Prostate gland (tissue), 2 donors: ENCODE measurements at regions not wholly inside any gene's neighbourhood (a gene's known extent, or its start where the extent isn't known, plus 50 kb on each side); places are given as distances from the start of the nearest gene placed in this dataset.
"Not testable (repeated sequence)": the region's sequence is repeated elsewhere in the genome, so short reads cannot be mapped to it uniquely, and the experiment has no call there.

Experiments
- DNase-seq: peaks from one replicate; pipeline ENCODE4 v3.0.0-alpha.2; 2019; ENCODE audit warnings: low spot score
- H3K27ac ChIP-seq, 2 donors: fragments of 200-600 bp; sonication (generic); 2 replicates each; pipeline ENCODE4 v1.5.1; 2017 to 2019
- H3K27me3 ChIP-seq: fragments of 200-600 bp; sonication (generic); replicated peaks from 2 replicates; pipeline ENCODE4 v1.5.1; 2019; ENCODE audit not compliant: insufficient read depth
- H3K36me3 ChIP-seq, 2 donors: fragments of 200-600 bp; sonication (generic); 1 replicate in 1 of 2; 2 replicates in 1 of 2; pipeline versions ENCODE4 v1.5.1 to v1.8.1; 2017 to 2019
- H3K4me1 ChIP-seq: fragments of 200-600 bp; sonication (generic); replicated peaks from 2 replicates; pipeline ENCODE4 v1.5.1; 2019
- H3K4me3 ChIP-seq, 2 donors: fragments of 200-600 bp; sonication (generic); 2 replicates each; pipeline ENCODE4 v1.5.1; 2017 to 2019
- H3K9me3 ChIP-seq: fragments of 200-600 bp; sonication (generic); 2 replicates; pipeline ENCODE4 v1.5.1; 2017
- WGBS: methylation state at CpG from one replicate; pipeline ENCODE4 v1.1.5; 2018; 5-methylcytosine and 5-hydroxymethylcytosine counted together
- intact Hi-C: fragments of 100-400 bp; cut with DNase I; formaldehyde crosslinking; loops from one replicate; pipeline ENCODE4 v1.14.2; 2022

DNA sequence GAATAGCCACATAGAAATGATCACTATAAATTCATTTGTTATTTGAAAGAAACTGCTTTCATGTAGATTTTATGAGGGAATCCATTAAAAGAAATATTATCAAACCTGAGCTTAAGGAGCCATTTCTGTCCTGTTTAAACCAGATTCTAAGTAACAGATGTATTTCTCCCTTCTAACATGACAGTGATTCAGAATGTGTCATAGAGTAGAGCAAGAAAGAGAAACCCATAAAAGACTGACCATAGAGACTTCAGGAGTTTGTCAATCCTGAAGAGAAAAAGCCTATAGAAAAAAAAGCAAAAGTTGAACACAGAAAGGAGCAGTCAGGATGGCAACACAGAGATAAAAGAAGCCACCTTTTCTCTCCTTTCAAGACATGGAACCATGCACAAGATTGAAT, 390.6 kb downstream of the PRIM2 start:
- DNase-seq, H3K9me3 ChIP-seq, intact Hi-C loops, H3K4me1 ChIP-seq, H3K27ac ChIP-seq, H3K36me3 ChIP-seq, H3K27me3 ChIP-seq, H3K4me3 ChIP-seq: not testable (repeated sequence)

- H3K4me1 ChIP-seq, H3K4me3 ChIP-seq, H3K9me3 ChIP-seq, H3K36me3 ChIP-seq, H3K27me3 ChIP-seq, intact Hi-C loops, DNase-seq, H3K27ac ChIP-seq: not testable (repeated sequence)
- WGBS = 47% methylated on average over 2 of the region's 2 CpGs
These were observed 405.1 kb downstream of the PRIM2 start for GRCh38 chr6:57722546-57722945.

DNA sequence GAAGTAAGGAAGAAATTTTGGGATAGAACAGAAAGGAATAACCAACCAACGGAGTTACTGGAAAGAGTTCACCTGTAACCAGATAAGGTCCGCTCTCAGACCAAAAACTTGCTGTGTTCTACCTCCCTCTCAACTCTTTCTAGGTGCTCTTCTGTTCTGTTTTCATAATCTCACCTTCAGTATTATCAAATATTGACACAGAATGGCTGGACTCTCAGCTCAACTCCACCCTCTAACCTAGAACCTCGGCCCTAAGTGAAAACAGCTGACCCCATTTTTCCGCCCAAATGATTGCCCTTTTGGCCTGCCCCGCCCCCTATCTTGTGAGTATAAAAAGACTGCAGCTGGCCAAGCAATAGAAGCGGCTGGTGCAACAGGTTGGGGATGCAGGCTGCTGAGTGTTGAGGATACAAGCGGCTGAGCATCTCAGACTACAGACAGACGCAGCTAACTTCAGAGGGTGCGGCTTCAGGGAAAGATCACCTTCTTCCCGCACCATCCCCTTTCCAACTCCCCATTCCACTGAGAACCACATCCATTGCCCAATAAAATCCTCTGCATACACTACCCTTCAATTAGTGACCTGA, 406.5 kb downstream of the PRIM2 start:
- H3K9me3 ChIP-seq, H3K27ac ChIP-seq, H3K4me3 ChIP-seq, H3K4me1 ChIP-seq, DNase-seq, intact Hi-C loops, H3K27me3 ChIP-seq, H3K36me3 ChIP-seq: not testable (repeated sequence)
- 83% methylated on average over 10 of the region's 10 CpGs for WGBS

DNA sequence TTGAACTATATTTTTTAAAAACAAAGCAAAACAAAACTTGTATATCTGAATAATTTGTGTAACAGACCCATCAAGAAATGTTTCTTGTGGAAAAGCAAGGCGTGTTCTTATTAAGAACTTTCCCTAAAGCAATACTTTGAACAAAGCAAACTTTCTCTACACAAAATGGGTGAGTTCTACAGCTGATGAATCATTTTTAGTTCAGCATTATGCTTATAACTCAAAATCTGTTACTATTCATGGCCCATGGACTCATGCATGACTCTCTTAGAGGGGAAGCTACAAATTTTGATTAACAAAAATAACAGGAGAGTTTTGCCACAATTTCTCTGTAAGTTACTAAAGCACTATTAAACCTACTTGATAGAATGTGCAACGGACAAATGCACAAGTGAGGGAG, 412.0 kb downstream of the PRIM2 start:
- WGBS = 86% methylated on average over 1 of the region's 2 CpGs
- DNase-seq, H3K9me3 ChIP-seq, H3K27me3 ChIP-seq, H3K36me3 ChIP-seq, H3K4me3 ChIP-seq, H3K27ac ChIP-seq, intact Hi-C loops, H3K4me1 ChIP-seq: not testable (repeated sequence)

DNA sequence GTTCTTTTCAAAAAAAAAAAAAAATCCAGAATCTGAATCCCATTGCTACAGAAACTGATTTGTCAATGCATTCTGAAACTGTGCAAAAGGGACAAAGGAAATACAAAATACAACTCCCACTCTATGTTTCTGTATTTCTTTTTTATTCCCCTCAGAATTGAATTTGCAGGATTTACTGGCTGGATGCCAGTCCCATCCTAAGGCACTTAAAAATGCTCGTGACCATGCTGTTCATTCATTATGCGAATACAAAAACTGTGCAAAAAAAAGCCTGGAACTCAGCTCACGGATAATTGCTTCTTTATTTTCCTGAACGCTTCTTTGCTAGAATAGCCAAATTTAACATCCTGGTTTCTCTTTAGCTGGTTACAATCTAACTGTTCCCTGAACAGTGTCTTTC, 413.3 kb downstream of the PRIM2 start:
- H3K36me3 ChIP-seq, H3K27me3 ChIP-seq, DNase-seq, H3K27ac ChIP-seq, H3K4me3 ChIP-seq, H3K4me1 ChIP-seq, intact Hi-C loops, H3K9me3 ChIP-seq: not testable (repeated sequence)
- 59% methylated on average over 4 of the region's 4 CpGs for WGBS

DNA sequence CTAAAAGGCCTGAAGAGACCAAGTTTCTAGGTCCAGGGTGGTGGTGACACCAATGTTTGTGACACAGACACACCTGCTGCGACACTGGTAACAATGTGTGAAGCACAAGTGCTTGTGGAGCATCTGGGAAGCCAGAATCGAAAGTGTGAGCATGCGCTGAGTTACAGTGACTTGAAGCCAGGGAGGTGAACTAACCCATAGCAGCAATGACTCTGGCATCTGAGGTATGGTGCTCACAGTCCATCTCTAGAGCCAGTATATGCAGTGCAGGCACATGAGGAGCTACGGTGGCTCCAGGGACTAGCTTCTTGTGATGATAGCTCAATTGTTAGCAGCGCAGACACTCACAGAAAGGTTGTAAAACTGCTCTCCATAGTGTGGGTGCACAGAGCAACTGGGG, 430.3 kb downstream of the PRIM2 start:
- H3K36me3 ChIP-seq, H3K27me3 ChIP-seq, H3K4me3 ChIP-seq, DNase-seq, intact Hi-C loops, H3K9me3 ChIP-seq, H3K4me1 ChIP-seq, H3K27ac ChIP-seq: not testable (repeated sequence)
- 88% methylated on average over 5 of the region's 5 CpGs for WGBS

- H3K27me3 ChIP-seq, H3K9me3 ChIP-seq, intact Hi-C loops, H3K36me3 ChIP-seq, H3K27ac ChIP-seq, H3K4me3 ChIP-seq, H3K4me1 ChIP-seq, DNase-seq: not testable (repeated sequence)
- WGBS = 83% methylated on average over 1 of the region's 1 CpG
These were observed 442.4 kb downstream of the PRIM2 start for GRCh38 chr6:57759850-57760249.

GRCh38 chr6:57792720-57793397, 475.4 kb downstream of the PRIM2 start:
- intact Hi-C loops, H3K27me3 ChIP-seq: not testable (repeated sequence)

GRCh38 chr6:57793398-57793762, 475.9 kb downstream of the PRIM2 start:
- intact Hi-C loops, H3K27me3 ChIP-seq, H3K36me3 ChIP-seq, H3K27ac ChIP-seq, H3K4me1 ChIP-seq, H3K4me3 ChIP-seq, H3K9me3 ChIP-seq, DNase-seq: not testable (repeated sequence)
- WGBS = 9% methylated on average over 9 of the region's 9 CpGs

More at GRCh38 chr6:57792720-57793397, 475.4 kb downstream of the PRIM2 start:
- 7% methylated on average over 17 of the region's 25 CpGs for WGBS
- not testable (repeated sequence) for DNase-seq, H3K36me3 ChIP-seq, H3K4me3 ChIP-seq, H3K9me3 ChIP-seq, H3K4me1 ChIP-seq, H3K27ac ChIP-seq

DNA sequence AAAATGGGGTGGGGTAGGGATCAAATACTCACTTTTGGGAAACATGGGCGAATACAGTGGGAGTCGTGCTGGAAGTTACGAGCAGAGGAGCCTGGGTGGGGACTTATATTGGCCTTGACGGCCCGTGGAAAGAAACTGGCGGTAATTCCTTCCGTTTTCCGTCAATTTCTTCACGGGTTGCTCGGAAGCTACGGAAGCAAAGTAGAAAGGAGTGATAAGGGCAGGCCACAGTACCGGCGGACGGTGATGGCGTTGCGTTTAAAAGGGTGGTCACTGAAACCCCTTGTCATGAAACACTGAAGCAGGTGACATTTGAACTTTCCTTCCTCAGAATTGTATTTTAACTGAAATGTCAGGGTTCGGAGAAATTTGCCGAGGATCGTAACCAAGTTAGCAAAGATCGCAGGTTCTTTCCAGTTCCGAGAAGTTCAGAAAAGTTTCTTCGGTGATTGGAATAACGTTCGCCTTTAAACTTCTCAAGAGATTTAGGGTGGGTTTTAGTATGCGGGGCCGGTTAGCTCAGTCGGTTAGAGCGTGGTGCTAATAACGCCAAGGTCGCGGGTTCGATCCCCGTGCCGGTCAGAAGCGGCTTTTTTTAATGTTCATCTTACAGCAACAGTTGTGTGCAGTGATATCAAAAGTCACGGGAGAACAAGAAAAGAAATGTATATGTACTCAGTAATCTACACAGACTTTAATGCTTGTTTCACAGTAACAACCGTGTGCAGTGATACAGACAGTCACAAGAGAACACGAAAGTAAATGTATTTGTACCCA, 482.5 kb downstream of the PRIM2 start:
- intact Hi-C loops, H3K27ac ChIP-seq, H3K4me1 ChIP-seq, H3K4me3 ChIP-seq, DNase-seq, H3K9me3 ChIP-seq, H3K27me3 ChIP-seq, H3K36me3 ChIP-seq: not testable (repeated sequence)
- WGBS = 6% methylated on average over 38 of the region's 38 CpGs

DNA sequence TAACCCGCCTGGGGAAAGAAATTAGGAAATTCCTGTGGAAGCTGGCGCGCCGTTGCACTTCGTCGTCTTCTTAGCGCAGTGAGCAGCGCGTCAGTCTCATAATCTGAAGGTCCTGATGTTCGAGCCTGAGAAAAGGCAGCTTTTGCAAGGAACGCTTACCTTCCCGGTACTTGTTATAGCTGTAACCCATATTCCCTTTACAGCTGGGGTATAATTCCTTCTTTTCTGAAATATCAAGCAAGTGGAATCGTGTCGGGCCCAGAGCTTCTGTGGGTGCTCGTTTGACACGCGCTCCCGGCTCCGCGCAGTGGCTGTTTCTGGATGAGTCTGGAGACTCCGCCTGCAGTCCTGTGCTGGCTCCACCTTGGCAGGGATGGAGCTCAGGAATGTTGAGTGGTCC, 491.2 kb downstream of the PRIM2 start:
- H3K9me3 ChIP-seq, H3K27me3 ChIP-seq, H3K4me3 ChIP-seq, intact Hi-C loops, H3K36me3 ChIP-seq, H3K4me1 ChIP-seq, H3K27ac ChIP-seq, DNase-seq: not testable (repeated sequence)
- WGBS = 7% methylated on average over 21 of the region's 21 CpGs

GRCh38 chr6:57809454-57809853, 492.0 kb downstream of the PRIM2 start:
- H3K27ac ChIP-seq, H3K27me3 ChIP-seq, intact Hi-C loops, H3K4me3 ChIP-seq, H3K9me3 ChIP-seq, DNase-seq, H3K4me1 ChIP-seq, H3K36me3 ChIP-seq: not testable (repeated sequence)
- 12% methylated on average over 12 of the region's 12 CpGs for WGBS
